Epithelial cell of prostate (primary cell): ENCODE measurements at regions not wholly inside any gene's neighbourhood (a gene's known extent, or its start where the extent isn't known, plus 50 kb on each side); places are given as distances from the start of the nearest gene placed in this dataset.
"Not testable (repeated sequence)": the region's sequence is repeated elsewhere in the genome, so short reads cannot be mapped to it uniquely, and the experiment has no call there.

Experiments used
- DNase-seq: peaks from one replicate; pipeline ENCODE4 v3.0.0-alpha.2; 2011; ENCODE audit warnings: low read depth, low spot score
- H3K27ac ChIP-seq: fragments of 450-650 bp; 2 replicates; pipeline ENCODE4 v1.5.1; 2017; ENCODE audit warnings: mild to moderate bottlenecking

DNA sequence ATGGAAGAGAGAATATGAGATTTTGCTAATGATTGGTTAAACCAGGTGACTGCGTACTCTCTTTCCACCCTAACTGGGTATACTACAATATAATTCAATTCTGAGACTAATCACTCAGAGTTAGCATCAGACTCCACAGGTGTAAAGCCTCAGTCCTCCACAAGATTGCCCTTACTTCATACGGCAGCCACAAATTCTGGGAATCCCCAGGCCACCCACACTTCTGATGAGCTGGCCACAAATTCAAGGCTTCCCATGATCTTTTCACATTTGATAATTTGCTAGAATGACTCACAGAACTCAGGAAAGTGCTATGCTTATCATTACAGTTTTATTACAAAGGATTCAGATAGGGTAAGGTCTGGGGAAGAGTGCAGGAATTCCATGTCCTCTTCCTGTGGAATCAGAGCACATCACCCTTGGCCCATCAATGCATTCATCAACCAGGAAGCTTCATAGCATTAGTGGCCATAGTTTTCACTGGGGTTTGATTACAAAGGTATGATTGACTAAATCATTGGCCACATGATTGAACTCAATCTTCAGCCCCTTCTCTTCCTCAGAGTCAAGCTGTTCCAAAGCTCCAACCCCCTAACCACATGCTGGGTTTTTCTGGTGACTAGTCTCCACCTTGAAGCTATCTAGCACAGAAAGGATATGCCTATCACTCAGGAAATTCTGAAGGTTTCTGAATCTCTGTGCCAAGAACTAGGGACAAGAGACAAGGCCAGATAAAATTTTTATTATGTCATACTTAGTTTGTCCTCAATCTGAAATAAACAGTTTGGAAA lies 131.7 kb downstream of the HHIPL2 start:
- no peak for DNase-seq
- H3K27ac ChIP-seq = no peak overlapping the region

DNA sequence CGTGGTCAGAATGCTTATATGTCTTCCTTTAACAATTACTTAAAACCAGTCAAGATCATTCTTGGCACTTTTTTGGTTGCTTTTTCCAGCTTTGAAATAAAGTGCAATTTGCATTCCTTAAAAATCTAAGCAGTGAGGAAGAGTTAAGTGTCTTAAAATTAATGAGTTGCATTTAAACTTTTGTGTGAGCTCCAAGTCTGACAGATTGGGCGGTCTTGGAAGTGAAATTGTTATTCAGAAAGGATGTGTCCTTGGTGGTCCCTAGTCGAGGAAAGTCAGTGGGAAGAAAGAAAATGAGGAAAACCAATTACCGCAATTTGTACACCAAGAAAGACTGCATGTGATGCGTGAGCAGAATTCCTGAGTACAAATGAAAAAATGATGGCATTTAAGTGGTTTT lies 132.5 kb downstream of the HHIPL2 start:
- H3K27ac ChIP-seq = no peak overlapping the region
- no peak for DNase-seq

DNA sequence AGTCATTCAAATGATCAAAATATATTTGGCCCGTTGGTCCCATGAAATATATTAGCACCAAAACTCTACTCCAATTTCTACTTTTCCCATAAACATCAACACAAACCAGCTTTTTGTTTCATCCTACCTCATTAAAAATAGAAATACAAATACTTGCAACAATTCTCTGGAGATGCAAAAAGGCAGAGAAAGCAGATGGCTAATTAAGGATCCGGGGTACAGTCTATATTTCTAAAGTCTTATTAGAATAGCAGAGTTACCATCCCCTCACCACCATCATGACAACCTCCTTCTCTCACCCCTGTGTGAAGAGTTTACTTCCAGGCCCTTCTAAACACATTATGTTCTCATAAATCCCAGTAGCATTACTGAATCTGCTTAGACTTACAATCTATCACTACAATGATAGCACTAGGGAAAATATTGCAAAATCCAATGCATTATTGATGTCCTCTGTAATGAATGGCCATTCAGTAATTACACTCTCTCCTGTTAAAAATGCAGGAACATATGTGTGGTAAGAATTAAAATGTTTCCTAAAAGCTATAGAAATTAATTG lies 133.8 kb downstream of the HHIPL2 start:
- H3K27ac ChIP-seq = no peak overlapping the region
- DNase-seq = no peak

DNA sequence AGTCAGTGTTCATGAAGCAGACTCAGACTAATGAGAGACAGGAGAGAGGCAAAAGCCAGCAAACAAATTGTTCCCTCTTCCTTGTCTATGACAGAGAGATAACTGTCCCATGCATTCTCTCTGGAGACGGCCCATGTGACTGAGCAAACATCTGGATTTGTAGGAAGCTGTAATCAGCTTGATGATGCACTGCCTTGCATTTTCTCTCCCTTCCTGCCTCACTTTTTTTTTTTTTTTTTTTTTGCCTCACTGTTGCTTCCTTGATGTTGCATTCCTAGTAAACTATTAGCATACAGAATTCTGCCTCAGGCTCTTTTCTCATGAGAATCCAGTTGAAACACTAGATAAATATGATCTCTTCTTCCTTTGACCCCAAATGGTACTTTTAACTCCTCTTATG lies 134.5 kb downstream of the HHIPL2 start:
- no peak overlapping the region for H3K27ac ChIP-seq
- DNase-seq = no peak

DNA sequence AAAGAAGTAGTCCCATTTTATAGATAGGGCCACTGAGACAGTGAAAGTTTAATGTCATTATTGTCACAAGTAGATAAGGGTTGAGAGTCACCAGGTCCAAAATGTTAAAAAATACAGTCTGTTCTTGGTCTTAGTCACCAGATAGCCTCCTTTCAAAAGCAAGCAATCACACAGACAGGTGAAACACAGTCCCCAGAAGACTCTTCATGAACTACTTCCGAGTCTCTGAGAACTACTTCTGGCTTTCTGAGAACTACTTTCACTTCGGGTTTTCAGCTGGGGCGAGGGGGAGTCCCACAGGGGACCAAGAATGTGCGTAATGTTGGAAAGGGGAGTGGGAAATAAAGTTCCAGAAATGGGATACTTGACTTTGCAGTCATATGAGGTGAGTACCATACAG lies 143.2 kb downstream of the HHIPL2 start:
- no peak for DNase-seq
- no peak overlapping the region for H3K27ac ChIP-seq

DNA sequence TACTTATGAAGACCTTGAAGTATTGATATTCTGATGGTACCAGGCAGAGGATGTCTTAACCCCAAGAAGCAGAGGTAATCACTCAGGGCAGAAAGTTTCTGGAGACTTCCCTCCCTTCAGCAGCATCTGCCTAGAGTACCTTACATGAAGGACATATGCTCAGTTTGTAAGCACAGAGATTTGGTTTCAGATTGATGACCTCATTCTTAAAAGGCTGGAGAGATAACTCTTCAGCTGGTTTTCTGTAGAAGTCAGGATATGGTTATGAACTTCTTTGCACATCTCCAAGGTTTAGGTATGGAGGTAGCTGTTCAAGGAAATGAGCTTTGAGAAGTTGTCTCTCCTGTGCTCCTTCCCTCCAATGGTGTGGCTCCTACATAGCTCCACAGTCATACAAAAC lies 148.7 kb downstream of the HHIPL2 start:
- no peak overlapping the region for H3K27ac ChIP-seq
- no peak for DNase-seq

DNA sequence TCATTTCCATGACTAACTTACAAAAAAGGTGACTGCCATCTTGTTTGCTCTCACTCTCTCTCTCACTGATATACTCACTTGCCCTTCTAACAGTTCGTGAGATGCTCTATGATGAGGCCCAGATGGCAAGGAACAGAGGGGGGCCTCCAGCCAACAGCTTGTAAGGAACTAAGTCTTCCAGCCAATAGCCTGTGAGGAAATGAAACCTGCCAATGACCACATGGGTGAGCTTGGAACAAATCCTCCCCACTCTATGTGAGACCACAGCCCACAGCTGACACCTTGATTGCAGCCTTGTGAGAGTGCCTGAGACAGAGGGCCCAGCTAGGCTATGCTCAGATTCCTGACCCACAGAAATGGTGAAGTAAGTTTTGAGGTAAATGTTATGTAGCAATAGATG lies 153.7 kb downstream of the HHIPL2 start:
- no peak overlapping the region for H3K27ac ChIP-seq
- DNase-seq = no peak

DNA sequence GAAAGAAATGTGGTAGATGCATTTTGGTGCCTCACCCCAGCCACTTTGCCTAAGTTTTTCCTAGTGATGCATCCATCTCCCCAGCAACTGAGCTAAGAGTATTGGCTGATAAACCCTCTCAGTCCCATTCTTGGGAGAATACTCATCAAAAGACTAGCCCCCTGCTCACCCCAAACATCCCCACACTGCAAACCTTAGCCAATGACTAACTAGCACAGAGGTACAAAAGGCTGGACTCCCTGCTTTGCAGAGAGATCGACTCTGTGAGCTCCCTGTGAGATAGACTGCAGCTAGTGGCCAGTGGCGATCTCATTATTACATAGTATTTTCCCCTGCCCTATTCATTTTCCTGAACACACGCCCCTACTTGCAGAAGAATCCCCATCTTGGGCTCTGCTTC lies 155.3 kb downstream of the HHIPL2 start:
- H3K27ac ChIP-seq = no peak overlapping the region
- no peak for DNase-seq

DNA sequence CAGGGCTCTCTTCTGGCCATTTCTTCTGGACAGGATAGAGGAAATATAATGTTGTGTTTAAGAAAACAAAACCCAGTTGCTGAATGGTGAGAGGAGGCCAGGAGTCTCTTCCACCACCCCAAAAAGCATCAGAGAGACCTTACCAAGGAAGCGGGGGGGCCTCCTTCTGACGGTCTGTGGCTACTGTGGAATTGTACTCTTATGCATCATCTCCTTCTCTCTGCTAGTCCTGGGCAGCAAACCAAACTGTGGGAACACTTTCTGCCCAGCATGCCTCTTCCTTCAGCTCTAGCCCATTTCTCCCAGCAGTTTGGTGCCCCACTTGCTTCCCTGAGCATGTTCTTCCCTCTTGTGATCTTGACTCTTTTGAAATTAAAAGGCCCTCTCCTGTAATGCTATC lies 157.7 kb downstream of the HHIPL2 start:
- no peak overlapping the region for H3K27ac ChIP-seq
- DNase-seq = no peak

DNA sequence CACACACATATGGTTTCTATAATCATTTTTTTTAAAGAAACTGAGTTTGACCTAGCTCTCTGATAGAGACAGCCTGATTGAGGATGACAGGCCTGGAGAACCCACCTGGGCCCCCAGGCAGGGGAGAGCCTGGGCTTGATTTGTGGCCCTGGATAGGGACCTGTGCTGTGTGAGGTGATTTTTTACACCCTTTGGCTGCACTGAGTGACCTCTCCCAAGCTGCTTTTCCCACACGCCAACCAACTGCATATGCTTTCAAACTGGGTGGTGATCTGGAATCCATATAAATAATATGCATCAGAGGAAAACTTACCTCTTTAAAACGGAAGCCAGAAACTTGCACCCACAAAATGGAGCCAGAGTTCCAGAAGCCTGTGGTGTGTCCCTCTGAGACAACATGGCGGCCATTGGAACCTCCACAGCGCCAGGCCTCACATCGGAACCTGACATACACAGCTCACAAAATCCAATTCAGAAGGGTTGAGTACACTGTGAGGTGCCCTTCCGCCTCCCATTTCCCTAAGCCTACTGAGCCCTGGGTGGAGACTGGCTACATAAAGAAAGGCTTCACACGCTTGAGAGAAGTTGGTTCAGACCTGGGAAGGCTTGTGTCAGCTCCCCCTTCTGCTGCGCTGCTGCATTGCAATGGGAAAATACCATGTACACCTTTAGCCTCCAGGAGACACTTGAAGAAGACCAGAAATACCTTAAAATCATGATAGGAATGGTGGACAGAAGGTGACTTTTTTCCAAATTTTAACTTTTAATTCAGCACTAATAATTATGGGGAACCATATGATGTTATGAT lies 160.7 kb downstream of the HHIPL2 start:
- no peak overlapping the region for H3K27ac ChIP-seq
- no peak for DNase-seq

DNA sequence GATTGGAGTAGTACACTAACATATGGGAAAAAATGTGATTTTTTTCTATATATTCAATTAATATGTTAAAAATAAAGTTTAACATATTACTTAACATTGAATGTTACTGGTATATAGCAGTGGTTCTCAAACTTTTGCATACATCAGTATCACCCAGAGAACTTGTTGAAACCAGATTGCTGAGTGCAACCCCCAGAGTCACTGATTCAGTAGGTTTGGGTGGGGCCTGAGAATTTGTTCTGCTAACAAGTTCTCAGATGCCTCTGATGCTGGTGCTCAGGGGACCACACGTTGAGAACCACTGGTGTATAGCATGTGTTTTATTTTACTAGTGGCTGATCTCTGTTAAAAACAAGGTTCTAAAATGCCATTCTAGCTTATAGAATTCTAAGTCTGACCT lies 161.9 kb downstream of the HHIPL2 start:
- H3K27ac ChIP-seq = no peak overlapping the region
- no peak for DNase-seq

DNA sequence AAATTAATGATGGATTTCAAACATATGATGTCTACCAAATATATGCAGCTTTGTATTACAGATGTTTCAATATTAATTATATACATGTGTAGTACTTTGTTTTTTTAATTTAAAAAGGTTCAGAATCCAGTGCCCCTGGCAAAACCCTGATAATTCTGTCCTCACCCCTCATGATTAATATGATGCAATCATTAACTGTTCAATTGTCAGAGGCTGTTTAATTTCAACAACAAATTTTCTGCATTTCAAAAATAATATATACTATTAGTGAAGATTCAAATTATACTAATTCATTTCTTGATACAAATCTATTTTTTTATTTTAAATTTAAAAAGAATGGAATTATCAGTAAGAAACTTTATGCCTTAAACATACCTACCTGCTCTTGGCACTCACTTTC lies 162.6 kb downstream of the HHIPL2 start:
- no peak for DNase-seq
- H3K27ac ChIP-seq = no peak overlapping the region

DNA sequence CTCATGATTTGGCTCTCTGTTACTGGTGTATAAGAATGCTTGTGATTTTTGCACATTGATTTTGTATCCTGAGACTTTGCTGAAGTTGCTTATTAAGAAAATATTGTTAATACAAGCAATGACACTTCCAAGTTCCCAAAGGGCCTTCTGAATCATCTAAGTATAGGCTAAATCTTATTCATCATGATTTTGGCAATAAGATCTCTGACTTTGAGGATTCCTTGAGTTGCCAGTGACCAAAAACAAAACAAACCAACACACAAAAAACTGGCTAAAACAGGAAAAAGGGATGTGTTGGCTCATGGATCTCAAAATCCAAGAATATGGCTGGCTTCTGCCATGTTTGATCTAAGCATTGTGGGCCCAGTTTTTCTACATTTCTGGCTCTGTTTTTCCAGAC lies 163.4 kb downstream of the HHIPL2 start:
- no peak overlapping the region for H3K27ac ChIP-seq
- no peak for DNase-seq

DNA sequence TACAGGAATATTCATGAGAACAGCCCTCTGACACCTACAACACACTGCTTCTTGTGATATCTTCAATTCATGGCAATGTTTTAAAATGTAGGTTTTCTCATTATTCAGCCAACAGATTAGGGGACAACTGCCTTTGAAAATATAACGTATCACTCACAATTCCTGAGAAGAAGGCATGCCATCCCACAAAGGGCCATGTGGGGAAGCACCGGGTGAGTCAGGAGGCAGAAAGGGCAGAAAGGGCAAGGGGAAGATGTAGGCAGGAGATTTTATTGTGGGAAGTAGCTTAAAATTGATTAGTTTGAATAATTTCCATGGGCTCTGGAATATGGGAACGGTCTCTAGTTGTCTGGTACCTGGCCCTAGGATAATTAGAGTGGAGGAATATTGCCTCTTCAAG lies 165.7 kb downstream of the HHIPL2 start:
- DNase-seq = no peak
- no peak overlapping the region for H3K27ac ChIP-seq

DNA sequence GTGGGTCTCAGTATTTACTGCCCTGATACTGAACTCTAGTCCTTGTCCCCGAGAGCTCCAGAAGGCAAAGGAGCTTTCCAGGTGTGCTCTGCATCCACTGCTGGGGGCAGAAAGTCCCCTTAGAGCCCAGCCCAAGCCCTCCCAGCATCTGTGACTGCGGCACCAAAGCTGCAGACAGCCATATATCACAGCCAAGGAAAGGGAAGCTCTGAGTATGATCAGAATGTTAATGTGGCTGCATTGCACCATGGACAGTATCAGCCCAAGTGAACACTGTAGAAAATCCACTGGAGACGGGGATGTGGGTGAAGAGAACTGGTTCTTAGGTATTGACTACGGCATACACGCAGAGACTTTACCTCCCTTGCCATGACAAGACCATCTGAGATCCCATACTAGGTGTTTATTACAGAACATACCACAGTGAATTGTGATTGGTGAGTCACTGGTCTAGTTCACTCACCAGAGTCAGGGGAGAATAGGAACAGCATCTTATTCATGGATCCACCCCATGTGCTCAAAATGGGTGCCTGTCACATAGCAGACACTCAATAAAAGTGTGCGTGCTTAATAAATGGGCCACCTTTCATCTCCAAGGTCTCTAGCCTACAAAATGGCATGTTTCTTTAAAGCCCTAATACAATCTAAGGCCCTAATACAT lies 170.3 kb downstream of the HHIPL2 start:
- H3K27ac ChIP-seq = no peak overlapping the region
- DNase-seq = no peak

DNA sequence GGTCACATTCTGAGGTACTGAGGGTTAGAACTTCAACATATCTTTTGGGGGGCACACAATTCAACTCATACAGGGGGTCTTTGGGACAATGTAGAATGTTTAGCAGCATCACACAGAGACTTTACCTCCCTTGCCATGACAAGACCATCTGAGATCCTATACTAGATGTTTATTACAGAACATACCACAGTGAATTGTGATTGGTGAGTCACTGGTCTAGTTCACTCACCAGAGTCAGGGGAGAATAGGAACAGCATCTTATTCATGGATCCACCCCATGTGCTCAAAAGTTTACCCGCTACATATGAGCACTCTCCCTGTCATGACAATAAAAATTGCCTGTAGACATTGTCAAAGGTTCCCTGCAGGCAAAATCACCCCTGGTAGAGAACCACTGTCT lies 171.1 kb downstream of the HHIPL2 start:
- not testable (repeated sequence) for DNase-seq, H3K27ac ChIP-seq

DNA sequence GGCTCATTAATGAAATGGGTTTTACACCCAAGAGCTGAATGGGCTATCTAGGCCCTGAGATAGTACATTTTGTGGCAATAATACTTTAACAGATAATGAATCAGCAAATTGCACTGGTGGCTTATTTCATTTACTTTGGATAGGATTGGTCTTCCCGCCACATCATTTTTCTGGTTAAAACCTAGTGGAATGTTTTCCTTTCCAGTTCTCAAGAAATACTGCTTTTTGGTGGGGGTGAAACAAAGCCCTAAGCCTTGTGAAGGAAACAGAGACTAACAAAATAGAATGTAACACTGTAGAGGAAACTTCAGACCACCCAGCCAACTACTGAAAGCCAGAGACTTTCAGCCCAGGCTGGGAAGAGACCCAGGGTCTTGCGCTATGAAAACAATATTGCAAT lies 172.2 kb downstream of the HHIPL2 start:
- H3K27ac ChIP-seq = no peak overlapping the region
- no peak for DNase-seq

DNA sequence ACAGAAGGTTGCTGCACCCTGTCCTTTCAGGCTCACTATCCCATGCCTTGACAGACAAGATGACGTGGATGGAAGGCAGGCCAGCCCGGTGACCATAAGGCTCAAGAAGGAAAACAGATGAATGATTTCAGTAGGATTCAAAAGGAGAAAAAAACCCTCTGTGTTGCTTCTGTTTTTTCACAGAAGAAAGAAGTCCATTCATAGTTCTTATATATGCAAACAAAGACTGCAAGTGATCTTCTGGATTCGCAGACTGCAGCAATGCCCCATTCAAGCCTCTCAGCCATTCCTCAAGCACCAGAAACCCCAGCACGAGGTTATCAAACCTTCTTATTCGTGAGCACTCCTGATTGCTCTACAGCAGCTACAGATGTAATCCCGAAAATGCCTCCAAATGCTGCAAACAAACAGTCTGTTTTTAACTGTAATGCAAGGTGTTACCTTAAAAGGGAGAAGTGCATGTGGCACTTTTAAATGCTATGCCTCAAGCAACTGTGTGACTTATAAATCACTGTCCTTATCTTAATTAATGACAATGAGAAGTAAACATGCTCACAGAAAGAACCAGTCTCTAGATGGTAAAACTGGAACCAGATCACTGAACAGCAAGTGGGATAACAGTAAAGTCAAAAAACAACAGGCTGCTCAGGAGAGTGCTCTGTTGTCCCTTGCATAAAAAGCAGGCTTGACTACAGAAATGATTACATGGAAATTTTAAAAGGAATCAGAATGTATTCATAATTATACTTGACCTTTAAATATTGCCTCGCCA lies 173.9 kb downstream of the HHIPL2 start:
- DNase-seq = no peak
- H3K27ac ChIP-seq = no peak overlapping the region

DNA sequence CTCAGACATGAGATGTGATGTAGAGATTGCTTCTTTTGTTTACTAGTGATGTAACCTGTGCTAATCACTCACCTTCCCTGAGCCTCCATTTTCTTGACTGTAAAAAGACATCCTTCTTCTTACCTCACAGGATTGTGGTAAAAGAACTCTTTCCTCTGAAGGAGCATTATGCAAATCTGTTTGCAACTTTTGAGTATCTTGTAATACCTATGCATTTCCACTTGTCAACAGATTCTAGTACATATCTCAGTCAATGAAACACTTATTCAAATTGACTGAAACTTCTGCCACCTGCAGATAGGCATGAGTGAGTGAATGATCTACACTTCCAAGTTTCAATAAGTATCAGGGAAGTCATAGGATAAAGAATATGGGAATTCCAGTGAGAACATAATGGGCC lies 174.7 kb downstream of the HHIPL2 start:
- no peak overlapping the region for H3K27ac ChIP-seq
- no peak for DNase-seq

DNA sequence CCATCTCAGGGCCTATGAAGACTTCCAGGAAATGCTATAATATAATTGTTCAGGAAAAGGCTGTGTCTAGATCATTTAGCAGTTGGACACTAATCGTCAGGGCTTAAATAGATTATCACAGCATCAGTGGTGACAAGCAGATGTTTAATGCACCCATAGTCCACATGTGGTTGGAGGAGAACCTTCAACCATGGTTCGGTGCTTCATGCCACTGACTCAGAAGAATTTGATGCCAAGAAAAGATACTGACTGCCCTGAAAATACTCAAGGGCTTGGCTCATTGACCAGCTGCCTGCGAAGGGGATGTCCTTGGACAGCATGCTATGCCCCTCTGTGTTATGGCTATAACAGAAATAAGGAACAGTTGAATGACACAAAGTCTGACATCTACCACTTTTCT lies 175.7 kb downstream of the HHIPL2 start:
- no peak overlapping the region for H3K27ac ChIP-seq
- DNase-seq = no peak
